ENCODE measurements at regions not wholly inside any gene's neighbourhood (a gene's known extent, or its start where the extent isn't known, plus 50 kb on each side); places are given as distances from the start of the nearest gene placed in this dataset.
"Not testable (repeated sequence)": the region's sequence is repeated elsewhere in the genome, so short reads cannot be mapped to it uniquely, and the experiment has no call there.

GRCh38 chr12:47473091-47473490 lies 232.7 kb downstream of the RPAP3 start:
- H3K9ac ChIP-seq, result no peak overlapping the region
- DNase-seq, result no peak
- no peaks in the 10 kb centered on the region for H3F3A ChIP-seq (replicated peaks; ENCODE audit: insufficient read depth)
- no peaks in the 10 kb centered on the region for H3K36me3 ChIP-seq (replicated peaks in 1 of 2; ENCODE audit: control insufficient read depth in 1 of 2, insufficient read depth in 2 of 2, low read length in 1 of 2)
- H3K27ac ChIP-seq (ENCODE audit: low read depth in 2 of 2, low read length in 1 of 2), result no peak overlapping the region
- 3% methylated on average over 3 of the region's 3 CpGs for WGBS (ENCODE audit: low lambda C conversion rate)
- ChIA-PET POLR2A (no interaction called here), CTCF (interaction anchor here (0.7 kb wide), 1 partner anchor 20 kb away, joined by 3 read pairs; no protein-coding TSS in a partner anchor)
- TF ChIP-seq RFX5 (IDR thresholded peaks at IDR 0.05; ENCODE audit: low read length) (no peak), TEAD4 (IDR thresholded peaks at IDR 0.05; ENCODE audit: borderline replicate concordance, insufficient read depth) (no peak), NFIC (IDR thresholded peaks at IDR 0.05; ENCODE audit: borderline replicate concordance) (no peak), CTCF (IDR thresholded peaks at IDR 0.05) (no peak), TCF12 (IDR thresholded peaks at IDR 0.05) (no peak), USF2 (IDR thresholded peaks at IDR 0.05; ENCODE audit: borderline replicate concordance, low read depth, low read length) (no peak)
- no peaks in the 10 kb centered on the region for H4K20me1 ChIP-seq (ENCODE audit: insufficient read depth)
- no peaks in the 10 kb centered on the region for H3K79me2 ChIP-seq (ENCODE audit: insufficient read depth)
- H2AFZ ChIP-seq (ENCODE audit: low read depth), result no peak overlapping the region
- no peak overlapping the region for H3K4me3 ChIP-seq (ENCODE audit: low read depth in 2 of 2, low read length in 1 of 2)
- no peaks in the 10 kb centered on the region for H3K9me3 ChIP-seq
- H3K4me2 ChIP-seq, result no peak overlapping the region
- no peaks in the 10 kb centered on the region for H3K9me2 ChIP-seq
- peaks cover 10% of the 10 kb centered on the region; the same call in 1 of the 2 replicates for H3K27me3 ChIP-seq (ENCODE audit: insufficient read depth)
- no peaks in the 10 kb centered on the region for H3K4me1 ChIP-seq (ENCODE audit: control insufficient read depth in 1 of 2, insufficient read depth in 2 of 2, low read depth in 1 of 2, low read length in 1 of 2)

- H3K4me1 ChIP-seq (ENCODE audit: control insufficient read depth in 1 of 2, insufficient read depth in 2 of 2, low read depth in 1 of 2, low read length in 1 of 2); H3K9me3 ChIP-seq; H3K79me2 ChIP-seq (ENCODE audit: insufficient read depth); H3K36me3 ChIP-seq (replicated peaks in 1 of 2; ENCODE audit: control insufficient read depth in 1 of 2, insufficient read depth in 2 of 2, low read length in 1 of 2); H3K4me2 ChIP-seq; DNase-seq; H3K27ac ChIP-seq (ENCODE audit: low read depth in 2 of 2, low read length in 1 of 2); H3F3A ChIP-seq (replicated peaks; ENCODE audit: insufficient read depth); H4K20me1 ChIP-seq (ENCODE audit: insufficient read depth); CTCF ChIA-PET; H2AFZ ChIP-seq (ENCODE audit: low read depth); H3K4me3 ChIP-seq (ENCODE audit: low read depth in 2 of 2, low read length in 1 of 2); H3K9me2 ChIP-seq; H3K9ac ChIP-seq; POLR2A ChIA-PET: not testable (repeated sequence)
- peaks cover 10% of the 10 kb centered on the region; the same call in 1 of the 2 replicates for H3K27me3 ChIP-seq (ENCODE audit: insufficient read depth)
- 0% methylated on average over 1 of the region's 1 CpG for WGBS (ENCODE audit: low lambda C conversion rate)
These were observed 235.5 kb downstream of the RPAP3 start for GRCh38 chr12:47470349-47470748.

GRCh38 chr12:47463918-47464317 lies 241.9 kb downstream of the RPAP3 start:
- H3F3A ChIP-seq (replicated peaks; ENCODE audit: insufficient read depth); H3K9me3 ChIP-seq; H3K36me3 ChIP-seq (replicated peaks in 1 of 2; ENCODE audit: control insufficient read depth in 1 of 2, insufficient read depth in 2 of 2, low read length in 1 of 2); H3K27ac ChIP-seq (ENCODE audit: low read depth in 2 of 2, low read length in 1 of 2); H3K9ac ChIP-seq; H3K4me1 ChIP-seq (ENCODE audit: control insufficient read depth in 1 of 2, insufficient read depth in 2 of 2, low read depth in 1 of 2, low read length in 1 of 2); H3K4me2 ChIP-seq; H2AFZ ChIP-seq (ENCODE audit: low read depth); H4K20me1 ChIP-seq (ENCODE audit: insufficient read depth); H3K27me3 ChIP-seq (ENCODE audit: insufficient read depth); H3K79me2 ChIP-seq (ENCODE audit: insufficient read depth); POLR2A ChIA-PET; H3K4me3 ChIP-seq (ENCODE audit: low read depth in 2 of 2, low read length in 1 of 2); CTCF ChIA-PET; H3K9me2 ChIP-seq; DNase-seq: not testable (repeated sequence)
- WGBS (ENCODE audit: low lambda C conversion rate), result 14% methylated on average over 5 of the region's 5 CpGs

All from SK-N-SH (cell line).